ENCODE measurements at regions not wholly inside any gene's neighbourhood (a gene's known extent, or its start where the extent isn't known, plus 50 kb on each side); places are given as distances from the start of the nearest gene placed in this dataset.

DNA sequence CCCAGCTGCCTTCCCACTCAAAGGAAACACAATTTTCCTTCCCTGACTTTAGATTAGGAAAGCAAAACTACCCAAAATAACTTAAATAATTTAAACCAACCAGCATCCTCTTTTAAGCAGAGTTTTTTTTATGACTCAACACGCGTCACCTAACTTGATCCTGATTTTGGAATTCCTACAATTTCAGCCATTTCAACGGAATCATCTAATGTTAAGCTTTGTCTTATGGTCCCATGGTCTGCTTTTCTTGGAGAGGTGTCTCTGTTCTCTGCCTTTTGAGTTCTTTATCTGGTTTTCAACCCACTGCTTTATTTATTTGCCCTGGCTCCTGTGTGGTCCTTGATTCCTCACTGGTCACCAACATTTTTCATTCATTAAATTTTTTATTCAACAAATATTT is 219.2 kb upstream of the ARHGEF26 start:
- peaks cover 5% of the 10 kb centered on the region for H3K4me1 ChIP-seq (ENCODE audit: insufficient read depth, low read length, poor library complexity, severe bottlenecking)
- H3K27ac ChIP-seq (ENCODE audit: low read depth, low read length, poor library complexity, severe bottlenecking), result no peak overlapping the region
- no peak for TF ChIP-seq CTCF (conservative IDR thresholded peaks at IDR 0.05; ENCODE audit: low read depth, low read length)
- no peak for DNase-seq (ENCODE audit: low spot score)
- no peaks in the 10 kb centered on the region for H3K9me3 ChIP-seq (ENCODE audit: low read depth, low read length, poor library complexity, severe bottlenecking)
- POLR2A ChIA-PET (ENCODE audit: low non-redundant PET), result no interaction called here
- CTCF ChIA-PET, result no interaction called here
- H3K36me3 ChIP-seq (ENCODE audit: insufficient read depth, low read length, poor library complexity, severe bottlenecking), result no peaks in the 10 kb centered on the region
- BruUV-seq (replicated peaks), result no TSS peak
- no peak overlapping the region for H3K4me3 ChIP-seq (ENCODE audit: low read depth, low read length, poor library complexity, severe bottlenecking)
- intact Hi-C loops (cut with micrococcal nuclease; ENCODE audit: unreplicated experiment), result no loop called here
- H3K27me3 ChIP-seq (replicated peaks; ENCODE audit: insufficient read depth, low read depth, low read length, poor library complexity), result no peaks in the 10 kb centered on the region

GRCh38 chr3:153903430-153903829 is 217.8 kb upstream of the ARHGEF26 start:
- Histone ChIP-seq H3K9me3 (ENCODE audit: low read depth, low read length, poor library complexity, severe bottlenecking) (no peaks in the 10 kb centered on the region), H3K27me3 (replicated peaks; ENCODE audit: insufficient read depth, low read depth, low read length, poor library complexity) (no peaks in the 10 kb centered on the region), H3K27ac (ENCODE audit: low read depth, low read length, poor library complexity, severe bottlenecking) (no peak overlapping the region), H3K4me3 (ENCODE audit: low read depth, low read length, poor library complexity, severe bottlenecking) (no peak overlapping the region), H3K4me1 (ENCODE audit: insufficient read depth, low read length, poor library complexity, severe bottlenecking) (peaks cover 5% of the 10 kb centered on the region), H3K36me3 (ENCODE audit: insufficient read depth, low read length, poor library complexity, severe bottlenecking) (no peaks in the 10 kb centered on the region)
- POLR2A ChIA-PET (ENCODE audit: low non-redundant PET), result no interaction called here
- TF ChIP-seq EZH2 (IDR thresholded peaks at IDR 0.05; ENCODE audit: borderline replicate concordance, low read depth, low read length, poor library complexity, severe bottlenecking) (no peak), CTCF (conservative IDR thresholded peaks at IDR 0.05; ENCODE audit: low read depth, low read length) (0 out of 2 replicates have a peak, but pooled peaks have one; percentile 17)
- BruUV-seq (replicated peaks), result no TSS peak
- CTCF ChIA-PET, result no interaction called here
- intact Hi-C loops (cut with micrococcal nuclease; ENCODE audit: unreplicated experiment), result no loop called here
- no peak for DNase-seq (ENCODE audit: low spot score)

- Histone ChIP-seq H3K27ac (ENCODE audit: low read depth, low read length, poor library complexity, severe bottlenecking) (no peak overlapping the region), H3K4me1 (ENCODE audit: insufficient read depth, low read length, poor library complexity, severe bottlenecking) (peaks cover 3% of the 10 kb centered on the region), H3K9me3 (ENCODE audit: low read depth, low read length, poor library complexity, severe bottlenecking) (no peaks in the 10 kb centered on the region), H3K36me3 (ENCODE audit: insufficient read depth, low read length, poor library complexity, severe bottlenecking) (no peaks in the 10 kb centered on the region), H3K27me3 (replicated peaks; ENCODE audit: insufficient read depth, low read depth, low read length, poor library complexity) (no peaks in the 10 kb centered on the region), H3K4me3 (ENCODE audit: low read depth, low read length, poor library complexity, severe bottlenecking) (no peak overlapping the region)
- CTCF ChIA-PET, result no interaction called here
- no peak for TF ChIP-seq EZH2 (IDR thresholded peaks at IDR 0.05; ENCODE audit: borderline replicate concordance, low read depth, low read length, poor library complexity, severe bottlenecking)
- no peak for TF ChIP-seq CTCF (conservative IDR thresholded peaks at IDR 0.05; ENCODE audit: low read depth, low read length)
- BruUV-seq (replicated peaks), result no TSS peak
- intact Hi-C loops (cut with micrococcal nuclease; ENCODE audit: unreplicated experiment), result no loop called here
- no peak for DNase-seq (ENCODE audit: low spot score)
- POLR2A ChIA-PET (ENCODE audit: low non-redundant PET), result no interaction called here
Observed at GRCh38 chr3:153906366-153906765, 214.8 kb upstream of the ARHGEF26 start.
